Occipital lobe (tissue), 1 donor: ENCODE measurements at regions not wholly inside any gene's neighbourhood (a gene's known extent, or its start where the extent isn't known, plus 50 kb on each side); places are given as distances from the start of the nearest gene placed in this dataset. TPM values are rescaled to one million over a fixed set of nuclear protein-coding genes. Genes with fewer than 3 reads are reported as not detected.
A peak's percentile ranks its signal among the peaks of the same experiment; 100 is the strongest.

Experiments
- small RNA-seq: library from RNA; depleted of rRNA; stranded (forward); fragments of <200 nt; gene quantifications from one replicate; pipeline ENCODE3, GENCODE V24; 2014

Small RNA genes lying in the stretch of these regions (small RNA-seq; reads per million reads assigned to genes)
- gene MIR30A (621 reads per million, percentile 98 among the genes with 10 or more reads in this experiment), gene MIR30C2 (3.9 reads per million, percentile 89 among the genes with 10 or more reads in this experiment), gene RNU4-66P (not detected)
